HG03378 (cell line): ENCODE measurements at regions not wholly inside any gene's neighbourhood (a gene's known extent, or its start where the extent isn't known, plus 50 kb on each side); places are given as distances from the start of the nearest gene placed in this dataset.
"Not testable (repeated sequence)": the region's sequence is repeated elsewhere in the genome, so short reads cannot be mapped to it uniquely, and the experiment has no call there.

Experiments
- ATAC-seq: cut with Tn5 transposase; IDR thresholded peaks from one replicate; pipeline ENCODE4 v1.9.1; 2021; ENCODE audit warnings: mild to moderate bottlenecking, moderate library complexity; ENCODE audit not compliant: unreplicated experiment

DNA sequence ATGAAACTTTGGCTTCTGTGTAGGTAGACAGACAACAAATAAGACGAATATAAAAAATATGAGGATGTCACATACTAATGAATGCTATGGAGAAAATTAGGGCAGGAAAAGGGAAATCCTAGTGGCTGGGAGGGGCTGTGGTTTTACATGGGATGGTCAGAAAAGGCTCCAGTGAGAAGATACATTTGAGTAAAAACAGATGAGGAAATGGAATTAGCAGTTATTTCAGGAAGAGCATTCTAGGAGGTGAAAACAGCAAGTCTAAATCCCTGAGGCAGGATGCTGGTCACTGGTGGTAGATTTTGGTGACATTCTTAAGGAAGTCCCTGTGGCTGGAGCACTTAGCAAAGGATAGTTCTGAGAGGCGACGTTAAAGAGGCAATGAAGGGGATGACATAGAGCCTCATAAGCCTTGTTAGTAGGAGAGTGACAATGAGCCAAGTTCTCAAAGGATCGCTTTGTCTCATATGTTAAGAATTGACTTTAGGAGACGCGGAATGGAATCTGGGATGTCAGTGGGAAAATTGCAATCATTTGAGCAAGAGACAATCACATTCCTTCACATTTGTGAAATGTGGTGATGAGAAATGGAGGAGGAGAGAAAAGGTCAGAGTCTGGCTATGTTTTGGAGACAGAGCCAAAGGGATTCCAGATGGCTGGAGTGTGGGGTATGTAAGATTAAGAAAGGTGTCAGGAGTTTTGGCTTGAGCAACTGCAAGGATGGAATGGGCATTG lies 384.7 kb upstream of the FZD8 start:
- ATAC-seq: no peak

DNA sequence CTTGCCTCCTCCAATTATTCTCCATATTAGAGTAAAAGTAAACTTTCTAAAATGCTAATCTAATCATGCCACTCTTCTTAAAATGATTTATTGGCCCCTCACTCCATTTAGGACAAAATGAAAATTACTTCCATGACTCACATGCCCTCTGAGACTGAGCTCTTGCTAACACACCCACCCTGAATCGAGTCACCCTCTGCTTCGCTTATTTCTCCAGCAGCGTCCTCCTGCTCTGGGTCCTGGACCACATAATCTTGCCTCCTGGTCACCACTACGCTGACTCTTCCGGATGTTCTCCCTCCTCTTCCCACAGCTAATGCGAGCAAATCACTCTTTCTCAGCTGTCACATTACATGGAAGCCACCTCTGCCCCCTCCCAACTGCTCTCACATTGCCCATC lies 384.0 kb upstream of the FZD8 start:
- ATAC-seq: no peak

DNA sequence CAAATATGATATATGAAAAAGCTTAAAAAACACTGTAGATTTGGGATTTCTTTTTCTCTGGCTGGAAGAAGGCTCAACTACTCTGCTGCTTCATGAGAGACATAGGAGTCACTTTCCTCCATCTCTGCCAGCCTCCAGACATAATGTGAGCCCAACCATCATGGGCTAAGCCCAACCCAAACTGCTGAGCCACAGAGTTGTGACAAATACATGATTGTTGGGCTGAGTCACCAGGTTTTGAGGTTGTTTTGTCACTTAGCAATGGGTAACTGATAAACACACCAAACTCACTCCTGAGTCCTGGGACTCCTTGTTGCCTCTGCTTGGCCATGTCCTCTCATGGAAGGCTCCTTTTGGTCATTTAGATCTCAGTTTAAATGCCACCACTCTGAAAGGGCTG lies 381.8 kb upstream of the FZD8 start:
- ATAC-seq: no peak

DNA sequence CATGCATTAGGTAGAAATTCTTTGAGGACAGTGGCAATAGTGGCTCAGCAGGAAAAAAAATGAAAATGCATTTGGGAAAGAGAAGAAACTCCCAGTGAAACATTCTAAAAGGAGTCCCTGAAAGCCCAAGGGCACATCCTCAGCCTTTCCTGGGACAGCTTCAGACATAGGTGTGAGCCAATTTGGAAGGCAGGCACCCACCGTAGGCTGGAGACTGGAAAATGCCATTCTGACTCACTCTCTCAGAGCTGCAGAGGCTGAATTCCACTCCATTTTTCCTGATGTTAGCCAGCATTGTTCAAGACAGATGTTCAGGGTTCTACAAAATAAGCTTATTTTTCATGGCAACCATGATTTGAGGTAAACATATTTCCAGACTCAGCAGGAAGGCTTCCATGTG lies 379.0 kb upstream of the FZD8 start:
- no peak for ATAC-seq

DNA sequence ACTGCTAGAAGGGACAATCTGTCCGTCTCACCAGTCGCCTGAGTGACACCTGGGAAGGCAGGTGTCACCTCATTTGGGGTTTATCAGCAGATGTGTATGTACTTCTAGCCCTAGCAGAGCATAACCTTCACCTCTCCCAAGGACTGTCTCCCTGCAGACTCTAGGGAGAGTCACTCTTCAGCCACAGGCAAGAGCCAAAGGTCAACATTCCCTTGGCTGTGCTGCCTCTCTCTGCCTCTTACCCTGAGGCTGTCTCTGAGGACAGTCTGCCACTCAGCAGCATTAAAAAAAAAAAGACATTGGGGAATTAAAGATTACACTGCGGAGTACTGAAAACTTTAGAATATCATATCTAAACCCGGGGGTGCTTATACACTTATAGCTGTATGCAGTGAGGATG lies 377.7 kb upstream of the FZD8 start:
- ATAC-seq: no peak

DNA sequence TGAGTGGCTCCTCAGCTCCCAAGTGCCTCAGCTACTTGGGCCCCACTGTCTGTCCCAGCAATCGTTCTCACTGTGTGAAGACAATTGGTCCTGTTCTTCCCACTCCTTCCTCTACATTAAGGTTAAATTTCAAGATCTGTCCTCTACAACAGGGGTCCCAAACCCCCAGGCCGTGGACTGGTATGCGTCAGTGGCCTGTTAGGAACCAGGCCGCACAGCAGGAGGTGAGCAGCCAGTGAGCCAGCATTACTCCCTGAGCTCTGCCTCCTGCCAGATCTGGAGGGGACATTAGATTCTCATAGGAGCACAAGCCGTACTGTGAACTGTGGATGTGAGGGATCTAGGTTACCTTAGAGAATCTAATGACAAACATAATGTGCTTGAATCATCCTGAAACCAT lies 376.9 kb upstream of the FZD8 start:
- no peak for ATAC-seq

DNA sequence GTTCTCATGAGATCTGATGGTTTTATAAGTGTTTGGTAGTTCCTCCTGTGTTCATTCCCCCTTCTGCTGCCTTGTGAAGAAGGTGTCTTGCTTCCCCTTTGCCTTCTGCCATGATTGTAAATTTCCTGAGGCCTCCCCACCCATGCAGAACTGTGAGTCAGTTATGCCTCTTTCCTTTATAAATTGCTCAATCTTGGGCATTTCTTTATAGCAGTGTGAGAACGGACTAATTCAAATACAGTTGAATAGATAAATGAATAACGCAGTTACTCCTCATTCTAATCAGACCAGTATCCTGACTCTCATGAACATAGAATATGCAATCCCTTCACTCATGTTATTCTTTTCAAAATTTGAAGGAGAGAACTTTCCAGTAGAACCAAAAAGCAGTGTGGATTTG lies 375.0 kb upstream of the FZD8 start:
- no peak for ATAC-seq

DNA sequence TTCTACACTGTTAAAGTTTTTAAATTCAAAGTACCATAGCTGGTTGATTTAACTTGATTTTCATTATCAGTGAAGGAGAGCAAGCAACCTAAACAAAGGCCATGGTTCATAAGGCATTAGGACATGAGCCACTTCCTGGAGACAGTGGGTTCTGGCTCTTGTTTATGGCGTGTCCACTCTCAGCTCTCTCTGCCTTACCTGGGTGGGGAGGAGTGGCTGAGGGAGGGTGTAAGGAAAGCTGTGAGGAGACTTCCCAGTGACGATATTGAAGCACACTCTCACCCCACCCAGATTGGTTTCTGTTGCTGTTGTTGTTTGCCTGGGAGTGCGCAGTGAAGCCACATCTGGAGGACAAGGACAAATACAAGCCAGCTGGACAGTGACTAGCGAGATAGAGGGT lies 365.3 kb upstream of the FZD8 start:
- no peak for ATAC-seq

DNA sequence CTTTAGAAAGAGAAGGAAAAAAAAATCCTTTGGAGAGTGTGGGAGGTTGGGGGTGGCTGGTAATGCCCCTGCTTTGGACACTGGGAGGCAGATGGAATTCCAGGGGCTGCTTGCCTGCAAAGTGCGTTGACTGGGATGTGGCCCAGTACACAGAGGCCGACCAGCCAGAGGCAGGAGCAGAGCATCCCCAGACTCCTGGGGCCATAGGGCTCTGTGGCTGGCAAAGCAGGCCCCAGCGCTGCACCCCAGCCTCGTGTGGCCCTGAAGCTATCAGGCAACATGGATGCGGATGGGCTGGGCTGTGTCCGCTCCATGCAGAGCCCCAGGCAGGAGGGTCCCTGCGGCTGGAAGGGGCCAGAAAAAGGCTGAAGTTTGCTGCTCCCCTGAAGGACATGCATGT lies 361.6 kb upstream of the FZD8 start:
- ATAC-seq: no peak

DNA sequence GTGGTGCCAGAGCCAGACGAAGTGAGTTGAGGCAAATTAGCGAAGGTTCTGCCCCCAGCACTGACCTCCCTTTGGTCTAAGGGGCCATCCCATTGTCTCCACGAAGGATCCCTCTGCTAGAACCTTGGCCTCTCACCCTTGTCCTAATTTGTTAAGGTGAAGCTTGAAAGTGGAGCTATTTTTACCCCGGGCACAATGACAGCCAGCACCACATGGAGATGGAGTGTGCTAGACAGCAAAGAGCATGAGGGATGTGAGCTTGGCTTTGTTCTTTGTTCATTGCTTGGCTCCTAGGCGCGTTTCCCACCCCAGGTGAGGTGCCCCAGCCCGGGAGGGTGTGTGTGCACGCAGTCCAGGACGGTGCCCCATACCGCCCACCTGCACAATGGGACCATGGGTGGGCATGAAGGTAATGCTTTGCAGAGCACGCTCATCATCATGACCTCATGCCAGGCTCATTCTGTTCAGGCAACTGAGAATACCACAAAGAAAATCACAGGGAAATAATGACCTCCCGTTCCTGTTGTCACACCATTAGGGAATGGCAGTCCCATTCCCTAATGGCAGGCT lies 361.0 kb upstream of the FZD8 start:
- ATAC-seq: no peak

DNA sequence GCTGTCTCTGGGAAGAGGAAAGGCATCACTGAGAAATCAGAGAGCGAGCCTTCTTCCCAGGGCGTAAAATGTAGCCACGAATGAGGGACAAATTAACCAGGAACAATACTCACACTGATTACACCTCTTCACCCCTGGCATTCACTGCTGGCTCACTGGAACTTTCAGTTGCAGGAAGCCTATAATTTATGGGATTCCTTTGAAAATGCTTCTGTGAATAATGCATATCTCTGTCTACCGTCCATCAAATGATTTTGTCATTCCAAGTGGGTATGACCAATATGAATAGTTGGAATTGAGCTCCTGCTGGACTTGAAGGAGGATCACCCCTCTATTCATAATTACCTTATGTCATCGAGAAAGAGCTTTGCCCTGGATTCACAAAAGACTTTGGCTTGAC lies 360.3 kb upstream of the FZD8 start:
- ATAC-seq: no peak

DNA sequence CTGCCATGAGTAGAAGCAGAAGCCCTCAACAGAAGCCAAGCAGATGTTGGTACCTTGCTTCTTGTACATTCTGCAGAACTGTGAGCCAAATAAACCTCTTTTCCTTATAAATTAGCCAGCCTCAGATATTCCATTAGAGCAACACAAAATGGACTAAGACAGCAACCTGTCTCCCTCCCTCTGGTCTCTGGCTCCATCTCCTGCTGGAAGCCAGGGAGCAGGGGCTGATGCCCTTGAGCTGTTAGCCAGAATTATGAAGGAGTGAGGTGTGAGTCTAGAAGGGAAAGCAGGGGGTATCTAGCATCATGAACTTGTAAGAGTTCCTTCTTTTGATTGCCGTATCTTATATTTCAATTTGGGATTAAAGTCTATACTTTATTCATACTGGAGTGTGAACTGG lies 358.7 kb upstream of the FZD8 start:
- not testable (repeated sequence) for ATAC-seq

DNA sequence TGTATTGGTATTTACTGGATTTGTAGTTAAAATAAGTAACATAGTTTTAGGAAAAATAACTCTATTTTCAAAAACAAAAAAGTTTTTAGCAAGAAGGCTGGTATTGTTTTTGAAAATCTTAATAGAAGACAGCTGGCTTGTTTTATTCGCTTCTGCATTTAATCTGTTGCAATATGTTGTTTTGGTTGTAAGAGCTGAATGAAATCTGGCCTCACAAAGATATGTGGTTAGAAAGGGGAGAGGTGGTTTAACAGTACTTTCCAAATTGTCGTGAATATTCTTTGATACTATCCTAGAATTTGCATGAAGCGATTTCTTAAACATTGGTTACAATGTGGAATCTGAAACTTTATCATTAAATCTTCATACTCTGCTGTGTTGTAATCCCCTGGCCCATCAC lies 355.9 kb upstream of the FZD8 start:
- no peak for ATAC-seq

DNA sequence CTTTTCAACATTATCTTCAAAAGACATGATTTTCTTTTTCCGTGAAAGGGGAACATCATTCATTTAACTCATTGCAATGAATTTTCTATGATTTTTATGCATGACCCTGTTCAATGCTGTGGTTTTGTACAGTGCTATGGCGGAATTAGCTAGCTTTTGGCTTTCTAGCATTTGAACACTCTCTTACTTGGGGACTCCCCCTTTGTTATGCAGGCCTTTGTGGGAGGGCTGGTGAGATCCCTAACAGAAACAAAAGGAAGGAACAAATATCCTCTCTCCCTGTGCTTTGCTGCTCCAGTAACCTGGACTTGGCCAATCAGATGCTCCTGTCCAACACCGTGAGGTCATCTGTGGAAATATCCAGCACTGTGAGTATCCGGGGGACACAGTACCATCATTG lies 353.4 kb upstream of the FZD8 start:
- ATAC-seq: no peak

DNA sequence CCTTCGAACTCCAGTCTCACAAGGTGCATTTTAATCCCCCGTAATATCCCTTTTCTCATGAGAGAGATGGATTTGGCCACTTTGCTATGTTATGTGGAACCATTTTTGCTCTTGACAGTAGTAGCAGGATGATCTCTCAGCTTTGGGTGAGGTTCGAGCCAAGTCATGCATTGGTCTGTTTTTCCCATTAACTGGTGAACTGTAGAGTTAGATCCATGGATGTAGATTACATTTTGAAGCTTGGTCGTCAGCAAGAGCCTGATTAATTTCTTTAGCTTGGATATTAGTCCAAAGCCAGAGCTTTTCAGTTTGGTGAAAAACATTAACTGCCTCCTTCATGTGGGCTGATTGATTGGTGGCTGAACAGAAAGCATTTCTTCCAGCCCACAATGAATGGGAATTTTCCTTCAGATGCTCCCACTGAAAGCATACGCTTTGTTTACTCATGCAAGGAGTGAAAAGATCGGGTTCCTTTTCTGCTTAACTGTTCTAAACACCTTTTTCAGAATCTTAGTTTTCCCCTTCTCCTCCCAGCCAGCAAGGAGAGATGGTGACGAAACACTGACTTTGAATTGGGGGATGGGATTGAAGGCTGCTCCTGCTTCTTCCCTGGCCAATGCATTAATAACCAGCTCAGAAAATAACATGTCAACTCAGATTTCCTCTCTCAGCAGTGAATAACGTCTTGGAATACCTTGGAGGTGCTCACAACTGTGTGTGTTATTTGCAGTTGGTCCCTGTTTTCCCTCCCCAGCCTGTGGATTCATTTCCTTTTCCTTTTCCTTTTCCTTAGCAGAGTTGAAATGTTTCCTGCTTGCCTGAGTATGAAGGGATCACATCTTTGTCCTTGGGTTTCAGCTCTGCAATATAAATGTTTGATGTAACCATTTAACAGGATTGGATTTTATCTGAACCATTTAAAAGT lies 351.8 kb upstream of the FZD8 start:
- no peak for ATAC-seq

DNA sequence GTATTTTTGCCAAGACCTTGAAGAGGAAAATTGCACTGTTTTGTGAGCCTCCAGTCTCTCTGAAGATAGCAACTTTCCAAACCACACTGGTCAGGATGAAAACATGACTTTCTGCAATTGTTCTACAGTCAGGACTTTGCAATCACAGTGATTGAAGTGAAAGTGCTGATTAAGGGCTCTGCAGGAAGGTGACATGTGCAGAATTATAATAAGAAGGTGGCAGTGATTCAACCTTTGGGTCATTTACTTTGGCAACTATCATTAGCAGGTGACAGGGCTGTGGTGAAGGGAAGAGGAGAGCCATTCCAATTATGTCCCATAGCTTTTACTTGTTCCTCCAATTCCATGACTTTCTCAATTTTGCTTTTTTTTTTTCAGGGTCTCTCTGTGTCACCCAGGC lies 350.0 kb upstream of the FZD8 start:
- no peak for ATAC-seq

DNA sequence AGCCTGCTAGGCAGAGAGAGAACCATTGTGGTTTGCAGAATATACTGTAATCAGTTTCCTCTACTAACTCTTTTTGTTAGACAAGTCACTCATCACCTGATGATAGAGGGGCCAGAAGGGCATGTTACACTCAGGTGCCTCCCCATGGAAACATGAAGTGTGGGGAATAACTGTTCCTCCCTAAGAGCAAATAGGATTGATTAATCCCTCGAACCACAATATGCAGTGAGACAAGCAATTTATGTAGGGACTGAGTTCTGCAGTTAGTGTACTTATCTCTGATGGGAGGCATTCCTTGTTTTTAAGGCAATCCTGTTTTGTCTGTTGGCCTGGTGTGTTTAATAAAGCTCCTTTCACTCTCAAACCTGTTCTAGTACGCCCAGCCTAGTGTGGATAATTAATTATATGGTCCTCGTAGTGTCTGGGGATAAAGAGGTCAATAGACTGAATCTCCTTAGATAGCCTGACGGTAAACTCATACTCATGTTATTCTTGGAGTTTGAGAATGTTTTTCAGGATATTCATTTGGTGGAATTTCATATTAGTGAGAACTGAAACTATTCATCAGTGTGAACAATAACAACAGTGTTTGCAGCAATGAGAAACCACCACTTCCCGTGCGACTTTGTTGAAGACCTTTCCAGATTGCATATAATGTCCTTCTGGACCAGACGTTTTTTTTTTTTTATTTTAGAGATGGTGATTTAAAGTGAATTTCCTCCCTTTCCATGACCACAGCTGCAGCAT lies 344.8 kb upstream of the FZD8 start:
- no peak for ATAC-seq

DNA sequence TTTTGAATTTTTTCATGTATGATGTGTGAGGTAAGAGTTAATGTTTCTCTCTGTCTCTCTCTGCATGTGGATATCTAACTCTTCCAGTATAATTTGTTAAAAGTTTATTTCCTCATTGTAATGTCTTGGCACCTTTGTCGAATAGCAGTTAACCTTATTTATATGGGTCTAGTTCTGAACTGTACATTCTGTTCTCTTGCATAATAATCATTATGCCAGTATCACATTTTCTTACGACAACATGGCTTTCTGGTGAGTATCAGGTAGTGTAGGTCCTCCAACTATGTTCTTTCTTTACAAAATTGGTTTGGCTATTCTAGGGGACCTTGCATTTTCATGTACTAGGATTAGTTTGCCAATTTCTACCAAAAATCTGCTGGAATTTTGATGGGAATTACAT lies 337.0 kb upstream of the FZD8 start:
- ATAC-seq: no peak

DNA sequence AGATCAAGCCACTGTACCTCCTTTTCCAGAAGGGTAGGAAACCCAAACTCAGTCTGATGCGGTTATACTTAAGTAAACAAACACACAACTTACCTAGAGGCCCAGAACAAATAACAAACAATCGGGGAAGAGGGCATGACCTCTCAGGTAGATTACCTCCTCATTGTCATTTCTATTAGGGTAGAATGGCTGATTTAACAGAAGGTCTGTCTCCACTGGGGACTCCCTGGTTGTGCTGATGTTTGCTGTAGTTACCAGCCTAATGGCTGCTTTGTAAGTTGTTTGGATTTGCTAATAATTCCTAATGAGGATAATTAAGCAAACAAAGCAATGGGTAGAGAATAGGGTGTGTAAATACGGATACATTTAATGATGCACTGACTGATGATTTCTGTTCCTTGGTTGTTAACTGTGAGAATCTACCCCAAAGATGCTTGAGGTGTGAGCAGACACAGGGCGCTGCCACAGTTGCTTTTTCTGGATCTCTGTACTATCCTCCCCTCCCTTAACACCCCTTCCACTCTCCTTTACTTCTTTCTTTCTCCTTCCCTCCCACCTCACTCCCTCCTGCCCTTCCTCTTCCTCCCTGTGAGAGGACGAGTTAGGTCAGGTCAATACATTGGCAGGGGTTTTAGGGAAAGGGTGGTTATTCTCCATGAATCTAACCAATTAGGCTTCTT lies 332.0 kb upstream of the FZD8 start:
- not testable (repeated sequence) for ATAC-seq

DNA sequence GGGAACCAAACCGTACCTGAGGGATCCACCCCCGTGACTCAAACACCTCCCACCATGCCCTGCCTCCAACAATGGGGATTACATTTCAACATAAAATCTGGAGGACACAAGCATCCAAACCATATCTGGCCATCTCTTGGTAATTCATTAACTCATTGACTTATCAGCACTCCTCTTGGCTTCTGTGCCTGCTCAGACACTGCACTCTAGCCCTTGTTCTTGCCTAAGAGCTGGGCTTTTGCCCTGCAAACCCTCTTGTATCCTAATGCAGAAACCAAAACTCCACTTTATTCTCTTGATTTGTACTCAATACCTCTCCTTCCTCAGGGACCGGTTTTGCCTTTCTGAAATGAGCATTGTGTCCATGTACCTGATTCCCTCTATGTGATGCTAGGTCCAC lies 330.2 kb upstream of the FZD8 start:
- no peak for ATAC-seq

DNA sequence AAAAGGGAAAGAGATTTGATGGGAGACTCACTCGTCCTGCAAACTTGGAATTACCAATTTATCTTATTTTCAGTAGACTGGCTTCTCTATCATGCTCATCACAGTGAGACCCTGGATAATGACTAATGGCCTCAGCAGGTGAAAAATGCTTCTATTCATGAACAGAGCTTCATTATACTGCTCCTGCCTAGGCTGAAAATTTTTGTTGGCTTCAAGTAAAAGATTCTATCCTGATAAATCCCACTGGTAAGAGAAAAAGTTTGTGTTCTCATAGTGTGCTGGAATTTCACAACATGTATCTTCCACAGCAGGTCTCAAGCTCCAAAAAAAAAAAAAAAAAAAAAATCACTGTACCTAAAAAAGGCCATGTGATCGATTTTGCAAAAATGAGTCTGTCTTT lies 329.3 kb upstream of the FZD8 start:
- ATAC-seq: no peak
